ENCODE measurements at regions not wholly inside any gene's neighbourhood (a gene's known extent, or its start where the extent isn't known, plus 50 kb on each side); places are given as distances from the start of the nearest gene placed in this dataset.

DNA sequence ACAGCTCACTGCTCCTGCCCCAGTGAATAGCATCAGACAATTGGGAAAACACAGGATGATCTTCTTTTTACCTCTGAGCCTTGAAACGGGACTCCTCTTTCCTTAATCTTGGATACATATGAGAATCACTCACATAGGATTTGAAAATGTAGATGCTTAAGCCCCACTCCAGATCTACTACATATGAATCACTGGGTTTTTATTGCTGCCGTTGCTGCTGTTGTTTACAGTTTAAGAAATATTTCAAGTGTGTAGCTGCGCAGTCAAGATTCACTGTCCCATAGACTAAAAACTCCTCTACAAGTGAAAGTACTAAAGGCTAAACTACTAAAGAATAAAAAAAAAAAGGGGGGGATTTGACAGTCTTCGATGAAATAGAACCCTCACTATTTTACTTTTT is 765.9 kb downstream of the NTRK3 start:
- TF ChIP-seq, protein P1, sequence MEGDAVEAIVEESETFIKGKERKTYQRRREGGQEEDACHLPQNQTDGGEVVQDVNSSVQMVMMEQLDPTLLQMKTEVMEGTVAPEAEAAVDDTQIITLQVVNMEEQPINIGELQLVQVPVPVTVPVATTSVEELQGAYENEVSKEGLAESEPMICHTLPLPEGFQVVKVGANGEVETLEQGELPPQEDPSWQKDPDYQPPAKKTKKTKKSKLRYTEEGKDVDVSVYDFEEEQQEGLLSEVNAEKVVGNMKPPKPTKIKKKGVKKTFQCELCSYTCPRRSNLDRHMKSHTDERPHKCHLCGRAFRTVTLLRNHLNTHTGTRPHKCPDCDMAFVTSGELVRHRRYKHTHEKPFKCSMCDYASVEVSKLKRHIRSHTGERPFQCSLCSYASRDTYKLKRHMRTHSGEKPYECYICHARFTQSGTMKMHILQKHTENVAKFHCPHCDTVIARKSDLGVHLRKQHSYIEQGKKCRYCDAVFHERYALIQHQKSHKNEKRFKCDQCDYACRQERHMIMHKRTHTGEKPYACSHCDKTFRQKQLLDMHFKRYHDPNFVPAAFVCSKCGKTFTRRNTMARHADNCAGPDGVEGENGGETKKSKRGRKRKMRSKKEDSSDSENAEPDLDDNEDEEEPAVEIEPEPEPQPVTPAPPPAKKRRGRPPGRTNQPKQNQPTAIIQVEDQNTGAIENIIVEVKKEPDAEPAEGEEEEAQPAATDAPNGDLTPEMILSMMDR (IDR thresholded peaks at IDR 0.05) = no peak
- TF ChIP-seq POLR2A (IDR thresholded peaks at IDR 0.05; ENCODE audit: low read depth) = no peak
